Fibroblast of lung (primary cell): ENCODE measurements at regions not wholly inside any gene's neighbourhood (a gene's known extent, or its start where the extent isn't known, plus 50 kb on each side); places are given as distances from the start of the nearest gene placed in this dataset.

Experiments used
- DNase-seq, 2 donors: peaks; one replicate each; pipeline versions ENCODE4 v3.0.0 to v3.0.0-alpha.2; 2010; ENCODE audit warnings: low read depth in 2 of 2
- H2AFZ ChIP-seq: 2 replicates; pipeline ENCODE4 v1.5.1; 2012; ENCODE audit warnings: low read length, control low read depth, inconsistent platforms
- H3K27ac ChIP-seq: 2 replicates; pipeline ENCODE4 v1.5.1; 2011; ENCODE audit warnings: low read length, control low read depth; ENCODE audit not compliant: insufficient read depth
- H3K27me3 ChIP-seq: 2 replicates; pipeline ENCODE4 v1.5.1; 2011; ENCODE audit warnings: mild to moderate bottlenecking, low read length; ENCODE audit not compliant: control insufficient read depth, insufficient read depth
- H3K36me3 ChIP-seq: 2 replicates; pipeline ENCODE4 v1.5.1; 2011; ENCODE audit warnings: low read length; ENCODE audit not compliant: control insufficient read depth, insufficient read depth
- H3K4me1 ChIP-seq: 2 replicates; pipeline ENCODE4 v1.5.1; 2011; ENCODE audit warnings: low read length; ENCODE audit not compliant: control insufficient read depth, insufficient read depth; ENCODE audit errors: extremely low read depth
- H3K4me2 ChIP-seq: 2 replicates; pipeline ENCODE4 v1.5.1; 2011; ENCODE audit warnings: low read length, control low read depth; ENCODE audit not compliant: insufficient read depth; ENCODE audit errors: extremely low read depth
- H3K4me3 ChIP-seq, 4 experiments: fragments of 200-600 bp in 1 of 4; sonication (generic) in 1 of 4; replicated peaks in 1 of 4; 2 replicates each; pipeline ENCODE4 v1.5.1; 2011 to 2016; ENCODE audit warnings: low read length in 4 of 4, low read depth in 3 of 4, mild to moderate bottlenecking in 3 of 4, control low read depth in 2 of 4, inconsistent platforms in 1 of 4, mixed read lengths in 1 of 4; ENCODE audit not compliant: insufficient read depth in 1 of 4; ENCODE audit errors: control extremely low read depth in 1 of 4
- H3K79me2 ChIP-seq: 2 replicates; pipeline ENCODE4 v1.5.1; 2012; ENCODE audit warnings: mild to moderate bottlenecking, low read length, inconsistent platforms; ENCODE audit not compliant: control insufficient read depth, insufficient read depth
- H3K9ac ChIP-seq: 2 replicates; pipeline ENCODE4 v1.5.1; 2011; ENCODE audit warnings: mild to moderate bottlenecking, low read length, control low read depth; ENCODE audit not compliant: insufficient read depth
- H3K9me3 ChIP-seq: 2 replicates; pipeline ENCODE4 v1.5.1; 2012; ENCODE audit warnings: low read depth, low read length; ENCODE audit not compliant: control insufficient read depth, insufficient read depth
- H4K20me1 ChIP-seq: 2 replicates; pipeline ENCODE4 v1.5.1; 2011; ENCODE audit warnings: low read length; ENCODE audit not compliant: control insufficient read depth, insufficient read depth; ENCODE audit errors: extremely low read depth
- CTCF ChIP-seq, 2 donors: IDR thresholded peaks in 1 of 2; conservative IDR thresholded peaks in 1 of 2; 1 replicate in 1 of 2; 2 replicates in 1 of 2; pipeline ENCODE4 v1.5.1; 2011 to 2012; ENCODE audit warnings: low read length in 2 of 2, control low read depth in 1 of 2, inconsistent platforms in 1 of 2, low read depth in 1 of 2, mild to moderate bottlenecking in 1 of 2
- EZH2 ChIP-seq: IDR thresholded peaks from 2 replicates; pipeline ENCODE4 v1.5.1; 2012; ENCODE audit warnings: low read length, control low read depth, mild to moderate bottlenecking; ENCODE audit errors: missing control alignments

GRCh38 chr6:139534472-139535115 lies 160.1 kb upstream of the CITED2 start:
- H3K9me3 ChIP-seq, result no peaks in the 10 kb centered on the region
- H3K36me3 ChIP-seq, result no peaks in the 10 kb centered on the region
- peaks cover 6% of the 10 kb centered on the region for H3K4me1 ChIP-seq
- no peak overlapping the region for H3K4me3 ChIP-seq
- H4K20me1 ChIP-seq, result no peaks in the 10 kb centered on the region
- TF ChIP-seq CTCF (conservative IDR thresholded peaks at IDR 0.05 in 1 of 2, IDR thresholded peaks at IDR 0.05 in 1 of 2; ENCODE audit: low read depth in 1 of 2, low read length in 2 of 2) (no peak), EZH2 (no peak)
- H3K27me3 ChIP-seq, result no peaks in the 10 kb centered on the region
- no peaks in the 10 kb centered on the region for H3K79me2 ChIP-seq
- H3K9ac ChIP-seq, result peak overlapping the region; percentile 16
- peak overlapping the region; percentile 35 for H3K27ac ChIP-seq
- peak overlapping the region; percentile 55 for H3K4me2 ChIP-seq
- peak overlapping the region; percentile 44 for H2AFZ ChIP-seq
- DNase-seq, result no peak

- no peak overlapping the region for H3K9ac ChIP-seq
- H3K4me1 ChIP-seq, result peaks cover 6% of the 10 kb centered on the region
- no peak overlapping the region for H3K4me3 ChIP-seq
These were observed 159.4 kb upstream of the CITED2 start for GRCh38 chr6:139533573-139534471.

More at GRCh38 chr6:139533573-139534471, 159.4 kb upstream of the CITED2 start:
- TF ChIP-seq CTCF (conservative IDR thresholded peaks at IDR 0.05 in 1 of 2, IDR thresholded peaks at IDR 0.05 in 1 of 2; ENCODE audit: low read depth in 1 of 2, low read length in 2 of 2) (no peak), EZH2 (no peak)
- peak; percentile 81 to 91 for DNase-seq
- peak overlapping the region; percentile 35 for H3K27ac ChIP-seq
- peak overlapping the region; percentile 55 for H3K4me2 ChIP-seq
- no peaks in the 10 kb centered on the region for H3K79me2 ChIP-seq
- H4K20me1 ChIP-seq, result no peaks in the 10 kb centered on the region
- H3K27me3 ChIP-seq, result no peaks in the 10 kb centered on the region
- peak overlapping the region; percentile 9 for H2AFZ ChIP-seq
- H3K36me3 ChIP-seq, result no peaks in the 10 kb centered on the region
- H3K9me3 ChIP-seq, result no peaks in the 10 kb centered on the region
